Neuron (in vitro differentiated cells): ENCODE measurements at regions not wholly inside any gene's neighbourhood (a gene's known extent, or its start where the extent isn't known, plus 50 kb on each side); places are given as distances from the start of the nearest gene placed in this dataset.

Experiments used
- H2AFZ ChIP-seq: one replicate; pipeline ENCODE4 v1.6.1; 2013; ENCODE audit warnings: low read depth, mild to moderate bottlenecking, inconsistent platforms, low read length, moderate library complexity
- H3K27me3 ChIP-seq: one replicate; pipeline ENCODE4 v1.6.1; 2013; ENCODE audit warnings: low read length; ENCODE audit not compliant: insufficient read depth
- H3K36me3 ChIP-seq: one replicate; pipeline ENCODE4 v1.6.1; 2013; ENCODE audit warnings: low read length; ENCODE audit not compliant: insufficient read depth
- H3K4me1 ChIP-seq: one replicate; pipeline ENCODE4 v1.6.1; 2013; ENCODE audit warnings: low read length; ENCODE audit not compliant: insufficient read depth
- H3K4me3 ChIP-seq: 2 replicates; pipeline ENCODE4 v1.5.1; 2013; ENCODE audit warnings: mild to moderate bottlenecking, low read length, moderate library complexity
- H3K9me3 ChIP-seq: one replicate; pipeline ENCODE4 v1.6.1; 2013; ENCODE audit warnings: low read length

- Histone ChIP-seq H3K36me3 (no peaks in the 10 kb centered on the region), H3K9me3 (no peaks in the 10 kb centered on the region), H3K4me1 (no peaks in the 10 kb centered on the region), H2AFZ (no peak overlapping the region), H3K27me3 (no peaks in the 10 kb centered on the region), H3K4me3 (no peak overlapping the region)
Measured at GRCh38 chr4:24067367-24068193, 177.7 kb upstream of the PPARGC1A start.

GRCh38 chr4:24065974-24066373 is 176.1 kb upstream of the PPARGC1A start:
- Histone ChIP-seq H3K4me1 (no peaks in the 10 kb centered on the region), H3K27me3 (no peaks in the 10 kb centered on the region), H3K36me3 (no peaks in the 10 kb centered on the region), H3K9me3 (no peaks in the 10 kb centered on the region), H3K4me3 (no peak overlapping the region), H2AFZ (no peak overlapping the region)

- Histone ChIP-seq H3K36me3 (no peaks in the 10 kb centered on the region), H3K27me3 (no peaks in the 10 kb centered on the region), H3K4me3 (no peak overlapping the region), H2AFZ (no peak overlapping the region), H3K9me3 (no peaks in the 10 kb centered on the region), H3K4me1 (peaks cover 7% of the 10 kb centered on the region)
Measured at GRCh38 chr4:24063731-24064130, 173.9 kb upstream of the PPARGC1A start.

- Histone ChIP-seq H3K9me3 (no peaks in the 10 kb centered on the region), H2AFZ (no peak overlapping the region), H3K4me3 (no peak overlapping the region), H3K36me3 (no peaks in the 10 kb centered on the region), H3K27me3 (no peaks in the 10 kb centered on the region), H3K4me1 (peaks cover 10% of the 10 kb centered on the region)
Measured at GRCh38 chr4:24060932-24061331, 171.1 kb upstream of the PPARGC1A start.

- Histone ChIP-seq H2AFZ (no peak overlapping the region), H3K27me3 (no peaks in the 10 kb centered on the region), H3K9me3 (no peaks in the 10 kb centered on the region), H3K4me1 (peaks cover 14% of the 10 kb centered on the region), H3K36me3 (no peaks in the 10 kb centered on the region), H3K4me3 (no peak overlapping the region)
Measured at GRCh38 chr4:24059839-24060238, 170.0 kb upstream of the PPARGC1A start.

- Histone ChIP-seq H3K4me1 (peaks cover 14% of the 10 kb centered on the region), H3K9me3 (no peaks in the 10 kb centered on the region), H3K36me3 (no peaks in the 10 kb centered on the region), H3K27me3 (no peaks in the 10 kb centered on the region), H3K4me3 (no peak overlapping the region), H2AFZ (no peak overlapping the region)
Measured at GRCh38 chr4:24057915-24058559, 168.2 kb upstream of the PPARGC1A start.

GRCh38 chr4:24056289-24056688 is 166.4 kb upstream of the PPARGC1A start:
- H3K9me3 ChIP-seq = no peaks in the 10 kb centered on the region
- no peaks in the 10 kb centered on the region for H3K36me3 ChIP-seq
- no peak overlapping the region for H2AFZ ChIP-seq
- H3K4me1 ChIP-seq = peaks cover 14% of the 10 kb centered on the region
- H3K27me3 ChIP-seq = no peaks in the 10 kb centered on the region
- no peak overlapping the region for H3K4me3 ChIP-seq

- Histone ChIP-seq H3K4me1 (peaks cover 14% of the 10 kb centered on the region), H3K9me3 (no peaks in the 10 kb centered on the region), H3K36me3 (no peaks in the 10 kb centered on the region), H3K27me3 (no peaks in the 10 kb centered on the region), H3K4me3 (no peak overlapping the region), H2AFZ (no peak overlapping the region)
Measured at GRCh38 chr4:24055623-24056022, 165.8 kb upstream of the PPARGC1A start.

GRCh38 chr4:24054910-24055309 is 165.1 kb upstream of the PPARGC1A start:
- no peaks in the 10 kb centered on the region for H3K27me3 ChIP-seq
- no peaks in the 10 kb centered on the region for H3K9me3 ChIP-seq
- no peak overlapping the region for H3K4me3 ChIP-seq
- no peaks in the 10 kb centered on the region for H3K36me3 ChIP-seq
- H2AFZ ChIP-seq = no peak overlapping the region
- H3K4me1 ChIP-seq = peaks cover 14% of the 10 kb centered on the region

- Histone ChIP-seq H3K36me3 (no peaks in the 10 kb centered on the region), H3K4me3 (no peak overlapping the region), H3K4me1 (peaks cover 8% of the 10 kb centered on the region), H3K27me3 (no peaks in the 10 kb centered on the region), H2AFZ (no peak overlapping the region), H3K9me3 (no peaks in the 10 kb centered on the region)
Measured at GRCh38 chr4:24053934-24054333, 164.1 kb upstream of the PPARGC1A start.

GRCh38 chr4:24044610-24045589 is 155.1 kb upstream of the PPARGC1A start:
- no peaks in the 10 kb centered on the region for H3K4me1 ChIP-seq
- H3K27me3 ChIP-seq = no peaks in the 10 kb centered on the region
- no peaks in the 10 kb centered on the region for H3K36me3 ChIP-seq
- no peak overlapping the region for H3K4me3 ChIP-seq
- H3K9me3 ChIP-seq = no peaks in the 10 kb centered on the region
- no peak overlapping the region for H2AFZ ChIP-seq

GRCh38 chr4:24042094-24042493 is 152.2 kb upstream of the PPARGC1A start:
- no peak overlapping the region for H3K4me3 ChIP-seq
- no peak overlapping the region for H2AFZ ChIP-seq
- H3K36me3 ChIP-seq = no peaks in the 10 kb centered on the region
- H3K9me3 ChIP-seq = no peaks in the 10 kb centered on the region
- H3K27me3 ChIP-seq = no peaks in the 10 kb centered on the region
- H3K4me1 ChIP-seq = no peaks in the 10 kb centered on the region

GRCh38 chr4:24040811-24041210 is 151.0 kb upstream of the PPARGC1A start:
- H3K4me1 ChIP-seq = no peaks in the 10 kb centered on the region
- H3K4me3 ChIP-seq = no peak overlapping the region
- no peak overlapping the region for H2AFZ ChIP-seq
- H3K36me3 ChIP-seq = no peaks in the 10 kb centered on the region
- no peaks in the 10 kb centered on the region for H3K27me3 ChIP-seq
- H3K9me3 ChIP-seq = no peaks in the 10 kb centered on the region
